ENCODE measurements at regions not wholly inside any gene's neighbourhood (a gene's known extent, or its start where the extent isn't known, plus 50 kb on each side); places are given as distances from the start of the nearest gene placed in this dataset.

- peaks cover 0 to 23% (median 19%) of the 10 kb centered on the region in 5 donors for H3K27me3 Mint-ChIP-seq
- Histone ChIP-seq H3K9me3 (ENCODE audit: control insufficient read depth in 2 of 3, low read length in 3 of 3) (no peaks in the 10 kb centered on the region), H3K27me3 (ENCODE audit: control insufficient read depth in 2 of 2, insufficient read depth in 2 of 2, low read length in 2 of 2) (no peaks in the 10 kb centered on the region), H3K36me3 (ENCODE audit: control insufficient read depth in 2 of 3, insufficient read depth in 3 of 3, low read length in 3 of 3) (no peaks in the 10 kb centered on the region), H3K4me3 (ENCODE audit: low read length) (no peak overlapping the region), H3K4me1 (ENCODE audit: control insufficient read depth in 2 of 2, insufficient read depth in 2 of 2, low read length in 2 of 2) (no peaks in the 10 kb centered on the region), H3K27ac (ENCODE audit: low read depth, low read length) (no peak overlapping the region)
- intact Hi-C loops (cut with micrococcal nuclease) = no loop called here
- no peak overlapping the region for H3K4me3 Mint-ChIP-seq
- POLR2A ChIA-PET = no interaction called here
- no peaks in the 10 kb centered on the region for H3K4me1 Mint-ChIP-seq
- H3K9me3 Mint-ChIP-seq = peaks cover 0 to 9% (median 4%) of the 10 kb centered on the region in 11 donors
- peaks cover 0 to 10% (median 0%) of the 10 kb centered on the region in 5 donors for H3K36me3 Mint-ChIP-seq
- ATAC-seq = no peak
- H3K27ac Mint-ChIP-seq = no peak overlapping the region
- CTCF ChIA-PET = no interaction called here
- DNase-seq = no peak
Observed at GRCh38 chr21:32089766-32090165, 189.1 kb downstream of the MIS18A start.

GRCh38 chr21:32088471-32088870 is 190.4 kb downstream of the MIS18A start:
- CTCF ChIA-PET = interaction anchor here (0.9 kb wide), 1 partner anchor 22 kb away, joined by 3 read pairs; no protein-coding TSS in a partner anchor
- no peak overlapping the region for H3K27ac Mint-ChIP-seq
- no peak overlapping the region for H3K4me3 Mint-ChIP-seq
- H3K4me1 Mint-ChIP-seq = no peaks in the 10 kb centered on the region
- H3K36me3 Mint-ChIP-seq = peaks cover 0 to 10% (median 0%) of the 10 kb centered on the region in 5 donors
- H3K27ac ChIP-seq (ENCODE audit: low read depth, low read length) = no peak overlapping the region
- no peaks in the 10 kb centered on the region for H3K27me3 ChIP-seq (ENCODE audit: control insufficient read depth in 2 of 2, insufficient read depth in 2 of 2, low read length in 2 of 2)
- intact Hi-C loops (cut with micrococcal nuclease) = no loop called here
- ATAC-seq = no peak
- H3K4me3 ChIP-seq (ENCODE audit: low read length) = no peak overlapping the region
- peaks cover 0 to 21% (median 13%) of the 10 kb centered on the region in 5 donors for H3K27me3 Mint-ChIP-seq
- H3K4me1 ChIP-seq (ENCODE audit: control insufficient read depth in 2 of 2, insufficient read depth in 2 of 2, low read length in 2 of 2) = no peaks in the 10 kb centered on the region
- H3K36me3 ChIP-seq (ENCODE audit: control insufficient read depth in 2 of 3, insufficient read depth in 3 of 3, low read length in 3 of 3) = no peaks in the 10 kb centered on the region
- peaks cover 0 to 6% (median 4%) of the 10 kb centered on the region in 11 donors for H3K9me3 Mint-ChIP-seq
- POLR2A ChIA-PET = no interaction called here
- H3K9me3 ChIP-seq (ENCODE audit: control insufficient read depth in 2 of 3, low read length in 3 of 3) = no peaks in the 10 kb centered on the region
- no peak for DNase-seq

- H3K4me1 ChIP-seq (ENCODE audit: control insufficient read depth in 2 of 2, insufficient read depth in 2 of 2, low read length in 2 of 2) = no peaks in the 10 kb centered on the region
- Mint-ChIP-seq H3K27ac (no peak overlapping the region), H3K9me3 (peaks cover 0 to 2% (median 0%) of the 10 kb centered on the region in 11 donors), H3K4me1 (no peaks in the 10 kb centered on the region), H3K36me3 (peaks cover 0 to 7% (median 0%) of the 10 kb centered on the region in 5 donors), H3K4me3 (no peak overlapping the region), H3K27me3 (peaks cover 0 to 17% (median 7%) of the 10 kb centered on the region in 5 donors)
- no peak overlapping the region for H3K27ac ChIP-seq (ENCODE audit: low read depth, low read length)
- no peaks in the 10 kb centered on the region for H3K27me3 ChIP-seq (ENCODE audit: control insufficient read depth in 2 of 2, insufficient read depth in 2 of 2, low read length in 2 of 2)
- ChIA-PET CTCF (interaction anchor here (0.9 kb wide), 1 partner anchor 23 kb away, joined by 3 read pairs; no protein-coding TSS in a partner anchor), POLR2A (no interaction called here)
- no peak for ATAC-seq
- H3K9me3 ChIP-seq (ENCODE audit: control insufficient read depth in 2 of 3, low read length in 3 of 3) = no peaks in the 10 kb centered on the region
- no peak for DNase-seq
- no peaks in the 10 kb centered on the region for H3K36me3 ChIP-seq (ENCODE audit: control insufficient read depth in 2 of 3, insufficient read depth in 3 of 3, low read length in 3 of 3)
- intact Hi-C loops (cut with micrococcal nuclease) = no loop called here
- no peak overlapping the region for H3K4me3 ChIP-seq (ENCODE audit: low read length)
Observed at GRCh38 chr21:32087447-32087846, 191.4 kb downstream of the MIS18A start.

- Mint-ChIP-seq H3K4me3 (no peak overlapping the region), H3K27me3 (peaks cover 0 to 14% (median 4%) of the 10 kb centered on the region in 5 donors)
- H3K4me1 ChIP-seq (ENCODE audit: control insufficient read depth in 2 of 2, insufficient read depth in 2 of 2, low read length in 2 of 2) = no peaks in the 10 kb centered on the region
Observed at GRCh38 chr21:32083197-32083596, 195.7 kb downstream of the MIS18A start.

GRCh38 chr21:32082466-32082865 is 196.4 kb downstream of the MIS18A start:
- intact Hi-C loops (cut with micrococcal nuclease) = no loop called here
- H3K36me3 Mint-ChIP-seq = no peaks in the 10 kb centered on the region
- H3K27me3 Mint-ChIP-seq = peaks cover 0 to 14% (median 4%) of the 10 kb centered on the region in 5 donors
- H3K4me1 Mint-ChIP-seq = no peaks in the 10 kb centered on the region
- Histone ChIP-seq H3K4me1 (ENCODE audit: control insufficient read depth in 2 of 2, insufficient read depth in 2 of 2, low read length in 2 of 2) (no peaks in the 10 kb centered on the region), H3K27me3 (ENCODE audit: control insufficient read depth in 2 of 2, insufficient read depth in 2 of 2, low read length in 2 of 2) (no peaks in the 10 kb centered on the region), H3K36me3 (ENCODE audit: control insufficient read depth in 2 of 3, insufficient read depth in 3 of 3, low read length in 3 of 3) (no peaks in the 10 kb centered on the region), H3K9me3 (ENCODE audit: control insufficient read depth in 2 of 3, low read length in 3 of 3) (no peaks in the 10 kb centered on the region), H3K4me3 (ENCODE audit: low read length) (no peak overlapping the region), H3K27ac (ENCODE audit: low read depth, low read length) (no peak overlapping the region)
- POLR2A ChIA-PET = no interaction called here
- CTCF ChIA-PET = no interaction called here
- peaks cover 0 to 2% (median 0%) of the 10 kb centered on the region in 11 donors for H3K9me3 Mint-ChIP-seq
- ATAC-seq (no peak), DNase-seq (no peak)
- H3K4me3 Mint-ChIP-seq = no peak overlapping the region
- no peak overlapping the region for H3K27ac Mint-ChIP-seq

More at GRCh38 chr21:32083197-32083596, 195.7 kb downstream of the MIS18A start:
- POLR2A ChIA-PET = no interaction called here
- no peak overlapping the region for H3K4me3 ChIP-seq (ENCODE audit: low read length)
- H3K27ac Mint-ChIP-seq = no peak overlapping the region
- ATAC-seq (no peak), DNase-seq (no peak)
- peaks cover 0 to 2% (median 0%) of the 10 kb centered on the region in 11 donors for H3K9me3 Mint-ChIP-seq
- intact Hi-C loops (cut with micrococcal nuclease) = no loop called here
- no peaks in the 10 kb centered on the region for H3K9me3 ChIP-seq (ENCODE audit: control insufficient read depth in 2 of 3, low read length in 3 of 3)
- CTCF ChIA-PET = no interaction called here
- no peaks in the 10 kb centered on the region for H3K36me3 Mint-ChIP-seq
- H3K27me3 ChIP-seq (ENCODE audit: control insufficient read depth in 2 of 2, insufficient read depth in 2 of 2, low read length in 2 of 2) = no peaks in the 10 kb centered on the region
- H3K27ac ChIP-seq (ENCODE audit: low read depth, low read length) = no peak overlapping the region
- no peaks in the 10 kb centered on the region for H3K4me1 Mint-ChIP-seq
- no peaks in the 10 kb centered on the region for H3K36me3 ChIP-seq (ENCODE audit: control insufficient read depth in 2 of 3, insufficient read depth in 3 of 3, low read length in 3 of 3)

GRCh38 chr21:32073593-32073992 is 200.8 kb downstream of the HUNK start:
- Mint-ChIP-seq H3K27ac (no peak overlapping the region), H3K36me3 (no peaks in the 10 kb centered on the region), H3K9me3 (peaks cover 0 to 11% (median 1%) of the 10 kb centered on the region in 11 donors), H3K4me1 (peaks cover 0 to 4% (median 0%) of the 10 kb centered on the region in 7 donors), H3K4me3 (no peak overlapping the region), H3K27me3 (peaks cover 0 to 1% (median 0%) of the 10 kb centered on the region in 5 donors)
- intact Hi-C loops (cut with micrococcal nuclease) = no loop called here
- Histone ChIP-seq H3K4me1 (ENCODE audit: control insufficient read depth in 2 of 2, insufficient read depth in 2 of 2, low read length in 2 of 2) (no peaks in the 10 kb centered on the region), H3K36me3 (ENCODE audit: control insufficient read depth in 2 of 3, insufficient read depth in 3 of 3, low read length in 3 of 3) (no peaks in the 10 kb centered on the region), H3K27me3 (ENCODE audit: control insufficient read depth in 2 of 2, insufficient read depth in 2 of 2, low read length in 2 of 2) (no peaks in the 10 kb centered on the region), H3K4me3 (ENCODE audit: low read length) (no peak overlapping the region), H3K27ac (ENCODE audit: low read depth, low read length) (no peak overlapping the region), H3K9me3 (ENCODE audit: control insufficient read depth in 2 of 3, low read length in 3 of 3) (no peaks in the 10 kb centered on the region)
- CTCF ChIA-PET = no interaction called here
- ATAC-seq = no peak
- DNase-seq = no peak
- POLR2A ChIA-PET = no interaction called here

- no peak overlapping the region for H3K27ac ChIP-seq (ENCODE audit: low read depth, low read length)
- H3K4me1 Mint-ChIP-seq = peaks cover 0 to 4% (median 0%) of the 10 kb centered on the region in 7 donors
- intact Hi-C loops (cut with micrococcal nuclease) = no loop called here
- H3K27ac Mint-ChIP-seq = no peak overlapping the region
- no peaks in the 10 kb centered on the region for H3K4me1 ChIP-seq (ENCODE audit: control insufficient read depth in 2 of 2, insufficient read depth in 2 of 2, low read length in 2 of 2)
- ChIA-PET POLR2A (no interaction called here), CTCF (no interaction called here)
- no peaks in the 10 kb centered on the region for H3K9me3 ChIP-seq (ENCODE audit: control insufficient read depth in 2 of 3, low read length in 3 of 3)
- no peak overlapping the region for H3K4me3 Mint-ChIP-seq
- peaks cover 0 to 4% (median 0%) of the 10 kb centered on the region in 5 donors for H3K27me3 Mint-ChIP-seq
- ATAC-seq = no peak
- H3K36me3 ChIP-seq (ENCODE audit: control insufficient read depth in 2 of 3, insufficient read depth in 3 of 3, low read length in 3 of 3) = no peaks in the 10 kb centered on the region
- DNase-seq = no peak
- H3K4me3 ChIP-seq (ENCODE audit: low read length) = no peak overlapping the region
- no peaks in the 10 kb centered on the region for H3K27me3 ChIP-seq (ENCODE audit: control insufficient read depth in 2 of 2, insufficient read depth in 2 of 2, low read length in 2 of 2)
- H3K9me3 Mint-ChIP-seq = peaks cover 0 to 11% (median 1%) of the 10 kb centered on the region in 11 donors
- no peaks in the 10 kb centered on the region for H3K36me3 Mint-ChIP-seq
Observed at GRCh38 chr21:32073190-32073589, 200.4 kb downstream of the HUNK start.
